GM12878 (cell line): ENCODE measurements at regions not wholly inside any gene's neighbourhood (a gene's known extent, or its start where the extent isn't known, plus 50 kb on each side); places are given as distances from the start of the nearest gene placed in this dataset.

ENCODE experiments used
- ATAC-seq: fragments of 200-7000 bp; cut with Tn5 transposase; 3 replicates; pipeline ENCODE4 v1.9.1; 2020; ENCODE audit warnings: mild to moderate bottlenecking, moderate library complexity
- BruUV-seq: library from RNA; stranded (reverse); fragments of 400-500 nt; replicated peaks from 2 replicates; lab custom pipeline; 2021; lab: Mats Ljungman, UMichigan
- CTCF ChIA-PET: fragments of 300-600 bp; sonication (Branson Sonifier 250); formaldehyde crosslinking; extraction: SDS; loops from one replicate; lab custom pipeline; 2021; ENCODE audit warnings: inconsistent platforms; lab: Yijun Ruan, JAX
- POLR2A ChIA-PET: fragments of 350-600 bp; formaldehyde crosslinking; extraction: SDS; loops from one replicate; lab custom pipeline; 2021; ENCODE audit warnings: inconsistent platforms; lab: Charles Lee
- RAD21 ChIA-PET: fragments of 300-600 bp; sonication (Branson Sonifier 250); formaldehyde crosslinking; loops from one replicate; lab custom pipeline; 2023; ENCODE audit warnings: antibody characterized with exemption; ENCODE audit not compliant: unreplicated experiment; lab: Charles Lee
- SMC1A ChIA-PET: fragments of 300-600 bp; sonication (Branson Sonifier 250); formaldehyde crosslinking; loops from one replicate; lab custom pipeline; 2023; ENCODE audit not compliant: unreplicated experiment, uncharacterized antibody; lab: Charles Lee
- DNase-seq: peaks from one replicate; pipeline ENCODE4 v3.0.0-alpha.2; 2011; ENCODE audit warnings: low read depth, low spot score
- FAIRE-seq: peaks from 3 replicates; lab custom pipeline; 2011; peaks lifted over from hg19 to GRCh38; lab: Jason Lieb, UNC
- H2AFZ ChIP-seq: 2 replicates; pipeline ENCODE4 v1.6.0; 2011; ENCODE audit warnings: low read depth, low read length, control low read depth; ENCODE audit not compliant: control insufficient read depth
- H3K27ac ChIP-seq: 2 replicates; pipeline ENCODE4 v1.5.1; 2011; ENCODE audit warnings: control low read depth; ENCODE audit not compliant: control insufficient read depth, insufficient read depth
- H3K27me3 ChIP-seq, 2 experiments: replicated peaks in 1 of 2; 2 replicates each; pipeline versions ENCODE4 v1.6.0 to v1.6.1; 2011; ENCODE audit warnings: low read length in 1 of 2; ENCODE audit not compliant: control insufficient read depth in 2 of 2, insufficient read depth in 2 of 2
- H3K36me3 ChIP-seq, 2 experiments: 2 replicates each; pipeline ENCODE4 v1.5.1; 2011; ENCODE audit warnings: low read length in 1 of 2; ENCODE audit not compliant: control insufficient read depth in 2 of 2, insufficient read depth in 2 of 2
- H3K4me1 ChIP-seq: 2 replicates; pipeline ENCODE4 v1.6.1; 2011; ENCODE audit warnings: mild to moderate bottlenecking, low read length, moderate library complexity, mixed read lengths; ENCODE audit not compliant: control insufficient read depth, insufficient read depth
- H3K4me2 ChIP-seq: 2 replicates; pipeline ENCODE4 v1.6.0; 2011; ENCODE audit warnings: control low read depth; ENCODE audit not compliant: control insufficient read depth, insufficient read depth
- H3K4me3 ChIP-seq: fragments of 200-600 bp; sonication (generic); 2 replicates; pipeline ENCODE4 v1.5.1; 2016
- H3K79me2 ChIP-seq: 2 replicates; pipeline ENCODE4 v1.6.0; 2011; ENCODE audit warnings: low read length; ENCODE audit not compliant: control insufficient read depth, insufficient read depth
- H3K9ac ChIP-seq: 2 replicates; pipeline ENCODE4 v1.8.0; 2011; ENCODE audit warnings: low read length, control low read depth, mixed read lengths; ENCODE audit not compliant: control insufficient read depth, insufficient read depth
- H3K9me3 ChIP-seq: replicated peaks from 3 replicates; pipeline ENCODE4 v1.5.1; 2011; ENCODE audit warnings: mild to moderate bottlenecking, low read length; ENCODE audit not compliant: control insufficient read depth, insufficient read depth
- H4K20me1 ChIP-seq: 2 replicates; pipeline ENCODE4 v1.6.0; 2011; ENCODE audit not compliant: control insufficient read depth, insufficient read depth
- CREM ChIP-seq: IDR thresholded peaks from 2 replicates; pipeline ENCODE4 v1.6.1; 2014; ENCODE audit warnings: antibody characterized with exemption, low read depth
- EP300 ChIP-seq, 2 experiments: fragments of 150-350 bp in 1 of 2; IDR thresholded peaks; 2 replicates each; pipeline ENCODE4 v1.6.1; 2011 to 2012; ENCODE audit warnings: low read depth in 2 of 2, low read length in 2 of 2, borderline replicate concordance in 1 of 2, improper control_type of control experiment in 1 of 2, inconsistent platforms in 1 of 2; ENCODE audit not compliant: control insufficient read depth in 1 of 2
- EZH2 ChIP-seq: IDR thresholded peaks from 2 replicates; pipeline ENCODE4 v1.6.1; 2012; ENCODE audit warnings: low read depth, mild to moderate bottlenecking, control low read depth, inconsistent platforms, low read length, borderline replicate concordance; ENCODE audit not compliant: control insufficient read depth
- HCFC1 ChIP-seq: fragments of 150-350 bp; IDR thresholded peaks from 2 replicates; pipeline ENCODE4 v1.6.1; 2014; ENCODE audit warnings: low read length
- MLLT1 ChIP-seq: fragments of 450-650 bp; IDR thresholded peaks from 2 replicates; pipeline ENCODE4 v1.6.1; 2016; ENCODE audit warnings: mild to moderate bottlenecking
- MTA2 ChIP-seq: fragments of 450-650 bp; IDR thresholded peaks from 2 replicates; pipeline ENCODE4 v1.6.1; 2016; ENCODE audit warnings: low read depth, mild to moderate bottlenecking, moderate library complexity
- MXI1 ChIP-seq: fragments of 150-350 bp; IDR thresholded peaks from 2 replicates; pipeline ENCODE4 v1.6.1; 2011; ENCODE audit warnings: low read depth, mild to moderate bottlenecking, inconsistent platforms, low read length, improper control_type of control experiment
- NFYB ChIP-seq: IDR thresholded peaks from 2 replicates; pipeline ENCODE4 v1.6.1; 2011; ENCODE audit warnings: low read depth, mild to moderate bottlenecking, low read length, improper control_type of control experiment, moderate library complexity; ENCODE audit not compliant: insufficient read depth
- SPI1 ChIP-seq: IDR thresholded peaks from 2 replicates; pipeline ENCODE4 v1.6.1; 2011; ENCODE audit warnings: low read depth, mild to moderate bottlenecking, low read length, moderate library complexity, borderline replicate concordance; ENCODE audit not compliant: insufficient read depth
- STAT1 ChIP-seq: fragments of 450-650 bp; conservative IDR thresholded peaks from 2 replicates; pipeline ENCODE4 v1.6.1; 2014; ENCODE audit warnings: antibody characterized with exemption, mild to moderate bottlenecking
- ZNF207 ChIP-seq: fragments of 450-650 bp; IDR thresholded peaks from 2 replicates; pipeline ENCODE4 v1.6.1; 2014; ENCODE audit warnings: antibody characterized with exemption, mild to moderate bottlenecking, borderline replicate concordance
- WGBS: methylation state at CpG from one replicate; pipeline ENCODE4 v1.1.6; 2016; ENCODE audit warnings: low lambda C conversion rate; ENCODE audit not compliant: insufficient replicate concordance, insufficient coverage; ENCODE audit errors: missing lambda C conversion rate; 5-methylcytosine and 5-hydroxymethylcytosine counted together
- in situ Hi-C: fragments of 300-500 bp; cut with MboI; formaldehyde crosslinking; loops from 9 replicates; pipeline ENCODE4 v1.14.3; 2018; ENCODE audit warnings: mixed read lengths
- intact Hi-C: fragments of 100-400 bp; cut with micrococcal nuclease; formaldehyde crosslinking; loops from one replicate; pipeline ENCODE4 v1.14.2; 2022; ENCODE audit not compliant: unreplicated experiment
- TF ChIP-seq, protein P1 (sequence below): IDR thresholded peaks from 2 replicates; pipeline ENCODE4 v1.6.1; 2011; ENCODE audit warnings: mild to moderate bottlenecking, low read depth, low read length, moderate library complexity; ENCODE audit not compliant: insufficient replicate concordance

- RAD21 ChIA-PET, result no interaction called here
- TF ChIP-seq STAT1, result no peak
- TF ChIP-seq EP300 (IDR thresholded peaks at IDR 0.05; ENCODE audit: borderline replicate concordance in 1 of 2, control insufficient read depth in 1 of 2, low read depth in 2 of 2, low read length in 2 of 2), result no peak
- no peak for TF ChIP-seq HCFC1
- no peak for TF ChIP-seq MLLT1
- no peak for TF ChIP-seq SPI1
- TF ChIP-seq, protein P1, sequence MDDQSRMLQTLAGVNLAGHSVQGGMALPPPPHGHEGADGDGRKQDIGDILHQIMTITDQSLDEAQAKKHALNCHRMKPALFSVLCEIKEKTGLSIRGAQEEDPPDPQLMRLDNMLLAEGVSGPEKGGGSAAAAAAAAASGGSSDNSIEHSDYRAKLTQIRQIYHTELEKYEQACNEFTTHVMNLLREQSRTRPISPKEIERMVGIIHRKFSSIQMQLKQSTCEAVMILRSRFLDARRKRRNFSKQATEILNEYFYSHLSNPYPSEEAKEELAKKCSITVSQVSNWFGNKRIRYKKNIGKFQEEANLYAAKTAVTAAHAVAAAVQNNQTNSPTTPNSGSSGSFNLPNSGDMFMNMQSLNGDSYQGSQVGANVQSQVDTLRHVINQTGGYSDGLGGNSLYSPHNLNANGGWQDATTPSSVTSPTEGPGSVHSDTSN, result no peak
- no peak for TF ChIP-seq NFYB
- no peak for TF ChIP-seq ZNF207
- TF ChIP-seq MTA2, result no peak
- TF ChIP-seq MXI1, result no peak
- TF ChIP-seq EZH2, result no peak
- TF ChIP-seq CREM, result no peak
- TF ChIP-seq, all 136 proteins: peak for 0
- no TSS peak for BruUV-seq
- no peak for FAIRE-seq
- in situ Hi-C loops (no loop called here), intact Hi-C loops (no loop called here)
- no peak for ATAC-seq
- Histone ChIP-seq H3K4me2 (no peak overlapping the region), H3K4me3 (no peak overlapping the region), H3K27ac (no peak overlapping the region), H3K9me3 (no peaks in the 10 kb centered on the region; the same call in 2 of the 3 replicates), H2AFZ (no peak overlapping the region), H3K79me2 (no peaks in the 10 kb centered on the region), H4K20me1 (no peaks in the 10 kb centered on the region), H3K27me3 (peaks cover 0 to 2% of the 10 kb centered on the region in 2 experiments; a peak in 3 of 4 replicates), H3K36me3 (no peaks in the 10 kb centered on the region), H3K4me1 (peaks cover 11% of the 10 kb centered on the region), H3K9ac (no peak overlapping the region)
- DNase-seq, result no peak
- SMC1A ChIA-PET, result interaction anchor here (0.5 kb wide), 1 partner anchor 947 kb away, joined by 3 read pairs; no protein-coding TSS in a partner anchor
- POLR2A ChIA-PET, result interaction anchor here (0.9 kb wide), 1 partner anchor 9 kb away, joined by 3 read pairs; no protein-coding TSS in a partner anchor
- WGBS, result 75% methylated on average over 9 of the region's 9 CpGs
- CTCF ChIA-PET, result no interaction called here
Observed at GRCh38 chr10:92750791-92751533, 61.2 kb downstream of the HHEX start.
